ENCODE measurements at regions not wholly inside any gene's neighbourhood (a gene's known extent, or its start where the extent isn't known, plus 50 kb on each side); places are given as distances from the start of the nearest gene placed in this dataset.

- TF ChIP-seq ZNF274 (IDR thresholded peaks at IDR 0.05; ENCODE audit: low read depth, low read length) (no peak), YY1 (IDR thresholded peaks at IDR 0.05; ENCODE audit: insufficient read depth, insufficient read length) (no peak)
Observed at GRCh38 chr10:64795847-64796246, 1274.6 kb downstream of the REEP3 start.

Measured in NT2/D1 (cell line).